Activated naive CD4-positive, alpha-beta T cell treated with anti-CD3 and anti-CD28 coated beads, Interleukin-2, amount 10 ng/mL, durations not matched to agents 7 days and 5 days (primary cell): ENCODE measurements at regions not wholly inside any gene's neighbourhood (a gene's known extent, or its start where the extent isn't known, plus 50 kb on each side); places are given as distances from the start of the nearest gene placed in this dataset.

Experiments used
- CTCF ChIA-PET: fragments of 350-600 bp; sonication (Branson Sonifier 250); formaldehyde crosslinking; loops from one replicate; lab custom pipeline; 2021; ENCODE audit warnings: antibody characterized with exemption; lab: Charles Lee
- DNase-seq: peaks from one replicate; pipeline ENCODE4 v3.0.0-alpha.2; 2020
- H3K27ac Mint-ChIP-seq: one replicate; pipeline ENCODE4 v1.8.0; 2021; ENCODE audit warnings: mild to moderate bottlenecking, moderate library complexity, mixed read lengths
- H3K27me3 Mint-ChIP-seq: one replicate; pipeline ENCODE4 v1.8.0; 2021; ENCODE audit warnings: mild to moderate bottlenecking, mixed read lengths
- H3K36me3 Mint-ChIP-seq: one replicate; pipeline ENCODE4 v1.8.0; 2021; ENCODE audit warnings: mixed read lengths
- H3K4me1 Mint-ChIP-seq: one replicate; pipeline ENCODE4 v1.8.0; 2021; ENCODE audit warnings: mixed read lengths
- H3K4me3 Mint-ChIP-seq: one replicate; pipeline ENCODE4 v1.8.0; 2021; ENCODE audit warnings: mild to moderate bottlenecking, moderate library complexity, mixed read lengths
- H3K9me3 Mint-ChIP-seq: one replicate; pipeline ENCODE4 v1.8.0; 2021; ENCODE audit warnings: mixed read lengths

GRCh38 chr4:10347815-10348214, 109.4 kb downstream of the ZNF518B start:
- Mint-ChIP-seq H3K9me3 (no peaks in the 10 kb centered on the region), H3K4me1 (no peaks in the 10 kb centered on the region), H3K36me3 (no peaks in the 10 kb centered on the region), H3K4me3 (no peak overlapping the region), H3K27me3 (peaks cover 6% of the 10 kb centered on the region), H3K27ac (no peak overlapping the region)
- CTCF ChIA-PET: no interaction called here
- DNase-seq: no peak

- H3K27me3 Mint-ChIP-seq: peaks cover 6% of the 10 kb centered on the region
- no peak for DNase-seq
- H3K27ac Mint-ChIP-seq: no peak overlapping the region
- no peaks in the 10 kb centered on the region for H3K9me3 Mint-ChIP-seq
- no peaks in the 10 kb centered on the region for H3K36me3 Mint-ChIP-seq
- CTCF ChIA-PET: no interaction called here
- no peaks in the 10 kb centered on the region for H3K4me1 Mint-ChIP-seq
- H3K4me3 Mint-ChIP-seq: no peak overlapping the region
Measured at GRCh38 chr4:10347281-10347795, 109.9 kb downstream of the ZNF518B start.

GRCh38 chr4:10346023-10346422, 111.2 kb downstream of the ZNF518B start:
- CTCF ChIA-PET: no interaction called here
- no peaks in the 10 kb centered on the region for H3K9me3 Mint-ChIP-seq
- H3K36me3 Mint-ChIP-seq: no peaks in the 10 kb centered on the region
- H3K27me3 Mint-ChIP-seq: peaks cover 6% of the 10 kb centered on the region
- H3K27ac Mint-ChIP-seq: no peak overlapping the region
- no peak overlapping the region for H3K4me3 Mint-ChIP-seq
- H3K4me1 Mint-ChIP-seq: no peaks in the 10 kb centered on the region
- DNase-seq: no peak

- no peak for DNase-seq
- Mint-ChIP-seq H3K27ac (no peak overlapping the region), H3K27me3 (peaks cover 6% of the 10 kb centered on the region), H3K4me3 (no peak overlapping the region), H3K36me3 (no peaks in the 10 kb centered on the region), H3K4me1 (no peaks in the 10 kb centered on the region), H3K9me3 (no peaks in the 10 kb centered on the region)
- CTCF ChIA-PET: no interaction called here
Measured at GRCh38 chr4:10345381-10345784, 111.8 kb downstream of the ZNF518B start.

GRCh38 chr4:10344824-10345223, 112.4 kb downstream of the ZNF518B start:
- Mint-ChIP-seq H3K27ac (no peak overlapping the region), H3K27me3 (peaks cover 6% of the 10 kb centered on the region), H3K4me3 (no peak overlapping the region), H3K4me1 (no peaks in the 10 kb centered on the region), H3K9me3 (no peaks in the 10 kb centered on the region), H3K36me3 (no peaks in the 10 kb centered on the region)
- DNase-seq: no peak
- CTCF ChIA-PET: no interaction called here

- CTCF ChIA-PET: no interaction called here
Measured at GRCh38 chr4:10343656-10344055, 113.6 kb downstream of the ZNF518B start.

GRCh38 chr4:10342866-10343265, 114.4 kb downstream of the ZNF518B start:
- no peak for DNase-seq
- CTCF ChIA-PET: no interaction called here
- H3K9me3 Mint-ChIP-seq: no peaks in the 10 kb centered on the region
- peaks cover 6% of the 10 kb centered on the region for H3K27me3 Mint-ChIP-seq
- no peaks in the 10 kb centered on the region for H3K4me1 Mint-ChIP-seq
- H3K27ac Mint-ChIP-seq: no peak overlapping the region
- H3K36me3 Mint-ChIP-seq: no peaks in the 10 kb centered on the region
- H3K4me3 Mint-ChIP-seq: no peak overlapping the region

More at GRCh38 chr4:10343656-10344055, 113.6 kb downstream of the ZNF518B start:
- no peak overlapping the region for H3K27ac Mint-ChIP-seq
- H3K4me3 Mint-ChIP-seq: no peak overlapping the region
- H3K4me1 Mint-ChIP-seq: no peaks in the 10 kb centered on the region
- no peaks in the 10 kb centered on the region for H3K9me3 Mint-ChIP-seq
- H3K36me3 Mint-ChIP-seq: no peaks in the 10 kb centered on the region
- H3K27me3 Mint-ChIP-seq: peaks cover 6% of the 10 kb centered on the region
- no peak for DNase-seq

- no peak overlapping the region for H3K4me3 Mint-ChIP-seq
- H3K4me1 Mint-ChIP-seq: no peaks in the 10 kb centered on the region
- CTCF ChIA-PET: no interaction called here
- DNase-seq: no peak
- no peak overlapping the region for H3K27ac Mint-ChIP-seq
- no peaks in the 10 kb centered on the region for H3K36me3 Mint-ChIP-seq
- peaks cover 20% of the 10 kb centered on the region for H3K27me3 Mint-ChIP-seq
- H3K9me3 Mint-ChIP-seq: no peaks in the 10 kb centered on the region
Measured at GRCh38 chr4:10336471-10336870, 120.8 kb downstream of the ZNF518B start.

- Mint-ChIP-seq H3K4me1 (no peaks in the 10 kb centered on the region), H3K27ac (no peak overlapping the region), H3K9me3 (no peaks in the 10 kb centered on the region), H3K36me3 (no peaks in the 10 kb centered on the region), H3K4me3 (no peak overlapping the region), H3K27me3 (peaks cover 20% of the 10 kb centered on the region)
- CTCF ChIA-PET: no interaction called here
- no peak for DNase-seq
Measured at GRCh38 chr4:10335050-10335449, 122.2 kb downstream of the ZNF518B start.

- Mint-ChIP-seq H3K27ac (no peak overlapping the region), H3K36me3 (no peaks in the 10 kb centered on the region), H3K4me3 (no peak overlapping the region), H3K27me3 (peaks cover 20% of the 10 kb centered on the region), H3K9me3 (no peaks in the 10 kb centered on the region), H3K4me1 (no peaks in the 10 kb centered on the region)
- no peak for DNase-seq
- CTCF ChIA-PET: no interaction called here
Measured at GRCh38 chr4:10334506-10335028, 122.7 kb downstream of the ZNF518B start.

- Mint-ChIP-seq H3K9me3 (no peaks in the 10 kb centered on the region), H3K27ac (no peak overlapping the region), H3K4me3 (no peak overlapping the region), H3K27me3 (peaks cover 20% of the 10 kb centered on the region), H3K4me1 (no peaks in the 10 kb centered on the region), H3K36me3 (no peaks in the 10 kb centered on the region)
- DNase-seq: no peak
- CTCF ChIA-PET: no interaction called here
Measured at GRCh38 chr4:10333942-10334341, 123.3 kb downstream of the ZNF518B start.

GRCh38 chr4:10326075-10326474, 131.2 kb downstream of the ZNF518B start:
- H3K27me3 Mint-ChIP-seq: peaks cover 4% of the 10 kb centered on the region
- no peaks in the 10 kb centered on the region for H3K36me3 Mint-ChIP-seq
- no peak overlapping the region for H3K27ac Mint-ChIP-seq
- H3K4me3 Mint-ChIP-seq: no peak overlapping the region
- H3K4me1 Mint-ChIP-seq: no peaks in the 10 kb centered on the region
- DNase-seq: no peak
- CTCF ChIA-PET: no interaction called here
- no peaks in the 10 kb centered on the region for H3K9me3 Mint-ChIP-seq

- Mint-ChIP-seq H3K4me1 (no peaks in the 10 kb centered on the region), H3K4me3 (no peak overlapping the region), H3K36me3 (no peaks in the 10 kb centered on the region), H3K27ac (no peak overlapping the region), H3K27me3 (peaks cover 15% of the 10 kb centered on the region), H3K9me3 (no peaks in the 10 kb centered on the region)
- no peak for DNase-seq
- CTCF ChIA-PET: no interaction called here
Measured at GRCh38 chr4:10321931-10322330, 135.3 kb downstream of the ZNF518B start.

- Mint-ChIP-seq H3K27ac (no peak overlapping the region), H3K27me3 (peaks cover 15% of the 10 kb centered on the region), H3K36me3 (no peaks in the 10 kb centered on the region), H3K9me3 (no peaks in the 10 kb centered on the region), H3K4me3 (no peak overlapping the region), H3K4me1 (no peaks in the 10 kb centered on the region)
- CTCF ChIA-PET: no interaction called here
- DNase-seq: no peak
Measured at GRCh38 chr4:10320130-10320529, 137.1 kb downstream of the ZNF518B start.

- CTCF ChIA-PET: no interaction called here
Measured at GRCh38 chr4:10317345-10317744, 139.9 kb downstream of the ZNF518B start.

GRCh38 chr4:10316851-10317250, 140.4 kb downstream of the ZNF518B start:
- CTCF ChIA-PET: no interaction called here

More at GRCh38 chr4:10317345-10317744, 139.9 kb downstream of the ZNF518B start:
- Mint-ChIP-seq H3K9me3 (no peaks in the 10 kb centered on the region), H3K36me3 (no peaks in the 10 kb centered on the region), H3K27me3 (peaks cover 11% of the 10 kb centered on the region), H3K4me3 (no peak overlapping the region), H3K4me1 (no peaks in the 10 kb centered on the region), H3K27ac (no peak overlapping the region)
- DNase-seq: no peak

More at GRCh38 chr4:10316851-10317250, 140.4 kb downstream of the ZNF518B start:
- Mint-ChIP-seq H3K4me1 (no peaks in the 10 kb centered on the region), H3K4me3 (no peak overlapping the region), H3K27me3 (peaks cover 11% of the 10 kb centered on the region), H3K36me3 (no peaks in the 10 kb centered on the region), H3K27ac (no peak overlapping the region), H3K9me3 (no peaks in the 10 kb centered on the region)
- no peak for DNase-seq
